ENCODE measurements at regions not wholly inside any gene's neighbourhood (a gene's known extent, or its start where the extent isn't known, plus 50 kb on each side); places are given as distances from the start of the nearest gene placed in this dataset.

GRCh38 chr6:113650610-113650979 lies 206.6 kb upstream of the MARCKS start:
- Mint-ChIP-seq H3K4me1 (ENCODE audit: low read depth, unreplicated experiment) (peaks cover 27% of the 10 kb centered on the region), H3K4me3 (ENCODE audit: unreplicated experiment) (no peak overlapping the region), H3K27ac (ENCODE audit: unreplicated experiment) (no peak overlapping the region), H3K36me3 (ENCODE audit: low read depth, unreplicated experiment) (no peaks in the 10 kb centered on the region), H3K9me3 (ENCODE audit: unreplicated experiment) (no peaks in the 10 kb centered on the region), H3K27me3 (ENCODE audit: low read depth, unreplicated experiment) (no peaks in the 10 kb centered on the region)
- no peaks in the 10 kb centered on the region for H3K9me3 ChIP-seq (ENCODE audit: insufficient read depth, low read depth, low read length)
- no peak overlapping the region for H3K27ac ChIP-seq (ENCODE audit: low read depth, low read length)
- DNase-seq (ENCODE audit: low read depth) = no peak
- H3K9ac ChIP-seq (ENCODE audit: low read length) = no peak overlapping the region
- FAIRE-seq = no peak
- no peak overlapping the region for H3K4me2 ChIP-seq (ENCODE audit: low read length)
- no peaks in the 10 kb centered on the region for H4K20me1 ChIP-seq (ENCODE audit: insufficient read depth, low read length)
- H3K4me3 ChIP-seq (ENCODE audit: insufficient read depth, low read depth, low read length) = no peak overlapping the region
- no peaks in the 10 kb centered on the region for H3K27me3 ChIP-seq (ENCODE audit: insufficient read depth, low read length)
- no peak for TF ChIP-seq CTCF (IDR thresholded peaks at IDR 0.05; ENCODE audit: insufficient read depth, low read depth, low read length)
- no peak for TF ChIP-seq EZH2 (IDR thresholded peaks at IDR 0.05; ENCODE audit: insufficient read depth, low read length)
- no peak overlapping the region for H2AFZ ChIP-seq (ENCODE audit: low read depth, low read length)
- no peaks in the 10 kb centered on the region for H3K36me3 ChIP-seq (ENCODE audit: insufficient read depth, low read length)
- H3K79me2 ChIP-seq (ENCODE audit: insufficient read depth, low read length) = no peaks in the 10 kb centered on the region
- peaks cover 15% of the 10 kb centered on the region for H3K4me1 ChIP-seq (ENCODE audit: insufficient read depth, low read length)

GRCh38 chr6:113651120-113651519 lies 206.0 kb upstream of the MARCKS start:
- no peak overlapping the region for H2AFZ ChIP-seq (ENCODE audit: low read depth, low read length)
- Mint-ChIP-seq H3K4me1 (ENCODE audit: low read depth, unreplicated experiment) (peaks cover 22% of the 10 kb centered on the region), H3K36me3 (ENCODE audit: low read depth, unreplicated experiment) (no peaks in the 10 kb centered on the region), H3K27me3 (ENCODE audit: low read depth, unreplicated experiment) (no peaks in the 10 kb centered on the region), H3K27ac (ENCODE audit: unreplicated experiment) (no peak overlapping the region), H3K9me3 (ENCODE audit: unreplicated experiment) (no peaks in the 10 kb centered on the region), H3K4me3 (ENCODE audit: unreplicated experiment) (no peak overlapping the region)
- no peak overlapping the region for H3K27ac ChIP-seq (ENCODE audit: low read depth, low read length)
- no peak overlapping the region for H3K9ac ChIP-seq (ENCODE audit: low read length)
- H3K9me3 ChIP-seq (ENCODE audit: insufficient read depth, low read depth, low read length) = no peaks in the 10 kb centered on the region
- no peak overlapping the region for H3K4me2 ChIP-seq (ENCODE audit: low read length)
- no peaks in the 10 kb centered on the region for H3K27me3 ChIP-seq (ENCODE audit: insufficient read depth, low read length)
- TF ChIP-seq EZH2 (IDR thresholded peaks at IDR 0.05; ENCODE audit: insufficient read depth, low read length) (no peak), CTCF (IDR thresholded peaks at IDR 0.05; ENCODE audit: insufficient read depth, low read depth, low read length) (no peak)
- FAIRE-seq = no peak
- no peaks in the 10 kb centered on the region for H4K20me1 ChIP-seq (ENCODE audit: insufficient read depth, low read length)
- H3K79me2 ChIP-seq (ENCODE audit: insufficient read depth, low read length) = no peaks in the 10 kb centered on the region
- no peaks in the 10 kb centered on the region for H3K36me3 ChIP-seq (ENCODE audit: insufficient read depth, low read length)
- H3K4me3 ChIP-seq (ENCODE audit: insufficient read depth, low read depth, low read length) = no peak overlapping the region
- H3K4me1 ChIP-seq (ENCODE audit: insufficient read depth, low read length) = peaks cover 10% of the 10 kb centered on the region
- no peak for DNase-seq (ENCODE audit: low read depth)

GRCh38 chr6:113651920-113652319 lies 205.2 kb upstream of the MARCKS start:
- peaks cover 10% of the 10 kb centered on the region for H3K4me1 ChIP-seq (ENCODE audit: insufficient read depth, low read length)
- H3K36me3 ChIP-seq (ENCODE audit: insufficient read depth, low read length) = no peaks in the 10 kb centered on the region
- H3K9me3 ChIP-seq (ENCODE audit: insufficient read depth, low read depth, low read length) = no peaks in the 10 kb centered on the region
- H3K36me3 Mint-ChIP-seq (ENCODE audit: low read depth, unreplicated experiment) = no peaks in the 10 kb centered on the region
- H3K4me3 ChIP-seq (ENCODE audit: insufficient read depth, low read depth, low read length) = no peak overlapping the region
- H4K20me1 ChIP-seq (ENCODE audit: insufficient read depth, low read length) = no peaks in the 10 kb centered on the region
- DNase-seq (ENCODE audit: low read depth) = no peak
- TF ChIP-seq CTCF (IDR thresholded peaks at IDR 0.05; ENCODE audit: insufficient read depth, low read depth, low read length) = no peak
- TF ChIP-seq EZH2 (IDR thresholded peaks at IDR 0.05; ENCODE audit: insufficient read depth, low read length) = no peak
- FAIRE-seq = no peak
- H3K79me2 ChIP-seq (ENCODE audit: insufficient read depth, low read length) = no peaks in the 10 kb centered on the region
- peaks cover 22% of the 10 kb centered on the region for H3K4me1 Mint-ChIP-seq (ENCODE audit: low read depth, unreplicated experiment)
- H3K4me3 Mint-ChIP-seq (ENCODE audit: unreplicated experiment) = no peak overlapping the region
- H3K9ac ChIP-seq (ENCODE audit: low read length) = no peak overlapping the region
- H3K9me3 Mint-ChIP-seq (ENCODE audit: unreplicated experiment) = no peaks in the 10 kb centered on the region
- H3K27ac ChIP-seq (ENCODE audit: low read depth, low read length) = no peak overlapping the region
- no peak overlapping the region for H3K27ac Mint-ChIP-seq (ENCODE audit: unreplicated experiment)
- no peaks in the 10 kb centered on the region for H3K27me3 Mint-ChIP-seq (ENCODE audit: low read depth, unreplicated experiment)
- H3K27me3 ChIP-seq (ENCODE audit: insufficient read depth, low read length) = no peaks in the 10 kb centered on the region
- H2AFZ ChIP-seq (ENCODE audit: low read depth, low read length) = no peak overlapping the region
- H3K4me2 ChIP-seq (ENCODE audit: low read length) = no peak overlapping the region
